HCT116 (cell line): ENCODE measurements at regions not wholly inside any gene's neighbourhood (a gene's known extent, or its start where the extent isn't known, plus 50 kb on each side); places are given as distances from the start of the nearest gene placed in this dataset.

ENCODE experiments used
- ATF3 ChIP-seq: IDR thresholded peaks from 2 replicates; pipeline ENCODE4 v1.6.1; 2012
- CEBPB ChIP-seq: IDR thresholded peaks from 2 replicates; pipeline ENCODE4 v1.6.1; 2012; ENCODE audit warnings: low read depth
- CTCF ChIP-seq, 3 experiments: fragments of 200-600 bp in 1 of 3; sonication (generic) in 1 of 3; IDR thresholded peaks in 2 of 3; conservative IDR thresholded peaks in 1 of 3; 2 replicates each; pipeline ENCODE4 v1.5.1; 2012 to 2017; ENCODE audit warnings: low read depth in 2 of 3, low read length in 2 of 3, antibody characterized with exemption in 1 of 3, borderline replicate concordance in 1 of 3, control low read depth in 1 of 3, mild to moderate bottlenecking in 1 of 3, mixed read lengths in 1 of 3, mixed run types in 1 of 3, moderate library complexity in 1 of 3; ENCODE audit not compliant: insufficient read depth in 1 of 3
- EGR1 ChIP-seq: IDR thresholded peaks from 2 replicates; pipeline ENCODE4 v1.6.1; 2012; ENCODE audit warnings: low read depth
- EZH2 ChIP-seq: fragments of 200-600 bp; sonication (generic); IDR thresholded peaks from 2 replicates; pipeline ENCODE4 v1.6.1; 2017; ENCODE audit warnings: antibody characterized with exemption, mixed run types
- MAX ChIP-seq: IDR thresholded peaks from 2 replicates; pipeline ENCODE4 v1.6.1; 2012
- POLR2A ChIP-seq: IDR thresholded peaks from 2 replicates; pipeline ENCODE4 v1.7.0; 2011; ENCODE audit warnings: borderline replicate concordance; ENCODE audit not compliant: insufficient read depth, insufficient read length; ENCODE audit errors: extremely low read depth
- POLR2AphosphoS5 ChIP-seq: IDR thresholded peaks from 2 replicates; pipeline ENCODE4 v1.6.1; 2011; ENCODE audit warnings: mild to moderate bottlenecking, low read depth, low read length, moderate library complexity
- SIN3A ChIP-seq: IDR thresholded peaks from 2 replicates; pipeline ENCODE4 v1.6.1; 2012; ENCODE audit warnings: low read depth
- SP1 ChIP-seq: IDR thresholded peaks from 2 replicates; pipeline ENCODE4 v1.6.1; 2012; ENCODE audit warnings: low read depth
- SRF ChIP-seq: IDR thresholded peaks from 2 replicates; pipeline ENCODE4 v1.6.1; 2012; ENCODE audit warnings: low read depth
- YY1 ChIP-seq: IDR thresholded peaks from 2 replicates; pipeline ENCODE4 v1.6.1; 2011; ENCODE audit warnings: low read length, low read depth, moderate library complexity, mild to moderate bottlenecking; ENCODE audit not compliant: insufficient replicate concordance; ENCODE audit errors: extremely low read depth
- ZBTB33 ChIP-seq: IDR thresholded peaks from 2 replicates; pipeline ENCODE4 v1.6.1; 2011; ENCODE audit warnings: mild to moderate bottlenecking, low read length, moderate library complexity; ENCODE audit not compliant: insufficient replicate concordance; ENCODE audit errors: extremely low read depth

GRCh38 chrX:104325213-104325585, 70.5 kb upstream of the ESX1 start:
- no peak for TF ChIP-seq EZH2
- TF ChIP-seq EGR1 = no peak
- no peak for TF ChIP-seq POLR2A
- TF ChIP-seq POLR2AphosphoS5 = no peak
- TF ChIP-seq CTCF (IDR thresholded peaks at IDR 0.05 in 2 of 3, conservative IDR thresholded peaks at IDR 0.05 in 1 of 3; ENCODE audit: borderline replicate concordance in 1 of 3, insufficient read depth in 1 of 3, low read depth in 2 of 3, low read length in 2 of 3) = no peak
- no peak for TF ChIP-seq ATF3
- TF ChIP-seq SP1 = no peak
- TF ChIP-seq MAX = no peak
- no peak for TF ChIP-seq CEBPB
- no peak for TF ChIP-seq SRF
- TF ChIP-seq ZBTB33 = no peak
- no peak for TF ChIP-seq SIN3A
- TF ChIP-seq YY1 = no peak
